PC-3 (cell line): ENCODE measurements at regions not wholly inside any gene's neighbourhood (a gene's known extent, or its start where the extent isn't known, plus 50 kb on each side); places are given as distances from the start of the nearest gene placed in this dataset.
"Not testable (repeated sequence)": the region's sequence is repeated elsewhere in the genome, so short reads cannot be mapped to it uniquely, and the experiment has no call there.

Source experiments
- ATAC-seq: fragments of 200-7000 bp; cut with Tn5 transposase; 2 replicates; pipeline ENCODE4 v1.9.1; 2020; ENCODE audit warnings: mild to moderate bottlenecking, moderate library complexity
- BruUV-seq: library from RNA; stranded (reverse); fragments of 400-500 nt; replicated peaks from 2 replicates; lab custom pipeline; 2021; lab: Mats Ljungman, UMichigan
- CTCF ChIA-PET: fragments of 300-600 bp; sonication (Branson Sonifier 250); formaldehyde crosslinking; loops from one replicate; lab custom pipeline; 2022; ENCODE audit warnings: antibody characterized with exemption; lab: Charles Lee
- POLR2A ChIA-PET: fragments of 300-600 bp; sonication (Branson Sonifier 250); formaldehyde crosslinking; loops from one replicate; lab custom pipeline; 2022; ENCODE audit warnings: antibody characterized with exemption; ENCODE audit not compliant: unreplicated experiment; lab: Charles Lee
- DNase-seq: peaks from one replicate; pipeline ENCODE4 v3.0.0-alpha.2; 2015
- H2AFZ ChIP-seq: fragments of 300-600 bp; sonication (generic); 2 replicates; pipeline ENCODE4 v1.6.0; 2016; ENCODE audit warnings: antibody characterized with exemption, low read length
- H3F3A ChIP-seq: fragments of 300-600 bp; sonication (generic); one replicate; pipeline ENCODE4 v1.6.0; 2017; ENCODE audit warnings: antibody characterized with exemption, low read length, control low read depth, mild to moderate bottlenecking; ENCODE audit not compliant: unreplicated experiment
- H3K27ac ChIP-seq: fragments of 300-600 bp; sonication (generic); 2 replicates; pipeline ENCODE4 v1.5.1; 2016; ENCODE audit warnings: mild to moderate bottlenecking, low read length
- H3K27me3 ChIP-seq: fragments of 300-600 bp; sonication (generic); 2 replicates; pipeline ENCODE4 v1.6.1; 2016; ENCODE audit warnings: low read length, mixed read lengths
- H3K36me3 ChIP-seq: fragments of 300-600 bp; sonication (generic); 2 replicates; pipeline ENCODE4 v1.6.1; 2016; ENCODE audit warnings: low read depth, mixed run types, low read length, mixed read lengths
- H3K4me1 ChIP-seq: fragments of 300-600 bp; sonication (generic); 2 replicates; pipeline ENCODE4 v1.5.1; 2016; ENCODE audit warnings: low read length; ENCODE audit not compliant: insufficient read depth
- H3K4me2 ChIP-seq: fragments of 300-600 bp; sonication (generic); 2 replicates; pipeline ENCODE4 v1.6.0; 2016; ENCODE audit warnings: low read length
- H3K4me3 ChIP-seq: fragments of 300-600 bp; sonication (generic); 2 replicates; pipeline ENCODE4 v1.5.1; 2016; ENCODE audit warnings: mild to moderate bottlenecking, low read length, mixed read lengths
- H3K79me2 ChIP-seq: fragments of 300-600 bp; sonication (generic); 2 replicates; pipeline ENCODE4 v1.6.1; 2017; ENCODE audit warnings: low read length, mixed read lengths
- H3K9ac ChIP-seq: fragments of 300-600 bp; sonication (generic); 2 replicates; pipeline ENCODE4 v1.6.0; 2016; ENCODE audit warnings: mild to moderate bottlenecking, low read length
- H3K9me2 ChIP-seq: fragments of 300-600 bp; sonication (generic); replicated peaks from 2 replicates; pipeline ENCODE4 v1.6.1; 2016; ENCODE audit warnings: mixed run types, low read length, mixed read lengths
- H3K9me3 ChIP-seq: fragments of 300-600 bp; sonication (generic); 2 replicates; pipeline ENCODE4 v1.6.1; 2016; ENCODE audit warnings: low read length, mixed read lengths
- H4K20me1 ChIP-seq: fragments of 300-600 bp; sonication (generic); 2 replicates; pipeline ENCODE4 v1.6.1; 2016; ENCODE audit warnings: low read length, mixed read lengths
- CTCF ChIP-seq: fragments of 300-600 bp; sonication (generic); conservative IDR thresholded peaks from 2 replicates; pipeline ENCODE4 v1.5.1; 2017; ENCODE audit warnings: antibody characterized with exemption, low read depth, mild to moderate bottlenecking, low read length
- intact Hi-C: fragments of 100-400 bp; cut with micrococcal nuclease; formaldehyde crosslinking; loops from 2 replicates; pipeline ENCODE4 v1.9.0; 2023

- H3K4me1 ChIP-seq, H4K20me1 ChIP-seq, POLR2A ChIA-PET, DNase-seq, H2AFZ ChIP-seq, H3K36me3 ChIP-seq, intact Hi-C loops, H3K27ac ChIP-seq, H3F3A ChIP-seq, H3K4me3 ChIP-seq, CTCF ChIA-PET, H3K79me2 ChIP-seq, H3K4me2 ChIP-seq, H3K9me3 ChIP-seq, ATAC-seq, H3K9me2 ChIP-seq, BruUV-seq, H3K27me3 ChIP-seq, H3K9ac ChIP-seq: not testable (repeated sequence)
- 0 out of 2 replicates have a peak, but pooled peaks have one; percentile 25 for TF ChIP-seq CTCF
Observed at GRCh38 chr11:71748965-71749620, 83.9 kb upstream of the DEFB108B start.

- H3K9ac ChIP-seq, ATAC-seq, H4K20me1 ChIP-seq, H3K4me1 ChIP-seq, BruUV-seq, POLR2A ChIA-PET, H3K9me2 ChIP-seq, H2AFZ ChIP-seq, intact Hi-C loops, H3K36me3 ChIP-seq, H3K79me2 ChIP-seq, H3K27ac ChIP-seq, H3K9me3 ChIP-seq, DNase-seq, H3K4me2 ChIP-seq, H3K4me3 ChIP-seq, H3F3A ChIP-seq, CTCF ChIA-PET, H3K27me3 ChIP-seq: not testable (repeated sequence)
Observed at GRCh38 chr11:71750908-71751307, 82.1 kb upstream of the DEFB108B start.

- H3K4me2 ChIP-seq, H4K20me1 ChIP-seq, H3K9me2 ChIP-seq, H3K4me1 ChIP-seq, POLR2A ChIA-PET, BruUV-seq, H3K36me3 ChIP-seq, H3K9me3 ChIP-seq, DNase-seq, H3K27ac ChIP-seq, H3K79me2 ChIP-seq, ATAC-seq, H2AFZ ChIP-seq, intact Hi-C loops, CTCF ChIA-PET, H3K9ac ChIP-seq, H3K4me3 ChIP-seq, H3F3A ChIP-seq: not testable (repeated sequence)
- peaks cover 28% of the 10 kb centered on the region for H3K27me3 ChIP-seq
Observed at GRCh38 chr11:71764695-71765491, 68.1 kb upstream of the DEFB108B start.

GRCh38 chr11:71767016-71767415 is 66.0 kb upstream of the DEFB108B start:
- H3K9ac ChIP-seq, H4K20me1 ChIP-seq, H3K36me3 ChIP-seq, H3K4me2 ChIP-seq, ATAC-seq, H2AFZ ChIP-seq, H3K4me3 ChIP-seq, POLR2A ChIA-PET, H3K27ac ChIP-seq, DNase-seq, H3K79me2 ChIP-seq, H3K9me3 ChIP-seq, H3K9me2 ChIP-seq, H3K4me1 ChIP-seq, H3F3A ChIP-seq, BruUV-seq, intact Hi-C loops: not testable (repeated sequence)
- H3K27me3 ChIP-seq, result peaks cover 28% of the 10 kb centered on the region
- CTCF ChIA-PET, result interaction anchor here (0.6 kb wide), 1 partner anchor 160 kb away, joined by 6 read pairs; no protein-coding TSS in a partner anchor

- BruUV-seq, H3K4me2 ChIP-seq, H3K4me3 ChIP-seq, H3K36me3 ChIP-seq, H2AFZ ChIP-seq, H4K20me1 ChIP-seq, DNase-seq, H3K79me2 ChIP-seq, ATAC-seq, POLR2A ChIA-PET, H3K27me3 ChIP-seq, H3K4me1 ChIP-seq, H3F3A ChIP-seq, intact Hi-C loops, H3K9ac ChIP-seq, CTCF ChIA-PET, H3K27ac ChIP-seq, H3K9me3 ChIP-seq, H3K9me2 ChIP-seq: not testable (repeated sequence)
Observed at GRCh38 chr11:71772193-71772592, 60.8 kb upstream of the DEFB108B start.
